ENCODE measurements at regions not wholly inside any gene's neighbourhood (a gene's known extent, or its start where the extent isn't known, plus 50 kb on each side); places are given as distances from the start of the nearest gene placed in this dataset.
"Not testable (repeated sequence)": the region's sequence is repeated elsewhere in the genome, so short reads cannot be mapped to it uniquely, and the experiment has no call there.

GRCh38 chr11:25520459-25520858, 811.5 kb upstream of the ANO3 start:
- no peak for DNase-seq

GRCh38 chr11:25527841-25528240, 804.1 kb upstream of the ANO3 start:
- no peak for DNase-seq

- no peak for DNase-seq
Measured at GRCh38 chr11:25529572-25529971, 802.4 kb upstream of the ANO3 start.

- DNase-seq, result no peak
Measured at GRCh38 chr11:25535467-25536272, 796.3 kb upstream of the ANO3 start.

GRCh38 chr11:25536289-25536688, 795.6 kb upstream of the ANO3 start:
- DNase-seq, result no peak

GRCh38 chr11:25537393-25537792, 794.5 kb upstream of the ANO3 start:
- DNase-seq, result no peak

- no peak for DNase-seq
Measured at GRCh38 chr11:25547292-25547691, 784.6 kb upstream of the ANO3 start.

GRCh38 chr11:25562417-25562816, 769.5 kb upstream of the ANO3 start:
- DNase-seq, result no peak

GRCh38 chr11:25565846-25566245, 766.1 kb upstream of the ANO3 start:
- DNase-seq, result no peak

- no peak for DNase-seq
Measured at GRCh38 chr11:25566298-25567200, 765.4 kb upstream of the ANO3 start.

GRCh38 chr11:25576320-25576719, 755.6 kb upstream of the ANO3 start:
- no peak for DNase-seq

- DNase-seq, result not testable (repeated sequence)
Measured at GRCh38 chr11:25579554-25579953, 752.4 kb upstream of the ANO3 start.

GRCh38 chr11:25583596-25583995, 748.3 kb upstream of the ANO3 start:
- DNase-seq, result no peak

- DNase-seq, result no peak
Measured at GRCh38 chr11:25587496-25587895, 744.4 kb upstream of the ANO3 start.

- DNase-seq, result no peak
Measured at GRCh38 chr11:25593221-25593620, 738.7 kb upstream of the ANO3 start.

GRCh38 chr11:25596701-25597100, 735.2 kb upstream of the ANO3 start:
- no peak for DNase-seq

GRCh38 chr11:25597696-25598095, 734.2 kb upstream of the ANO3 start:
- no peak for DNase-seq

GRCh38 chr11:25602149-25602548, 729.8 kb upstream of the ANO3 start:
- no peak for DNase-seq

GRCh38 chr11:25602959-25603358, 729.0 kb upstream of the ANO3 start:
- DNase-seq, result no peak

- no peak for DNase-seq
Measured at GRCh38 chr11:25612806-25613205, 719.1 kb upstream of the ANO3 start.

- no peak for DNase-seq
Measured at GRCh38 chr11:25613451-25613850, 718.5 kb upstream of the ANO3 start.

- no peak for DNase-seq
Measured at GRCh38 chr11:25613865-25614264, 718.1 kb upstream of the ANO3 start.

- no peak for DNase-seq
Measured at GRCh38 chr11:25615069-25615468, 716.9 kb upstream of the ANO3 start.

- DNase-seq, result no peak
Measured at GRCh38 chr11:25615841-25616240, 716.1 kb upstream of the ANO3 start.
